ENCODE measurements at regions not wholly inside any gene's neighbourhood (a gene's known extent, or its start where the extent isn't known, plus 50 kb on each side); places are given as distances from the start of the nearest gene placed in this dataset.

DNA sequence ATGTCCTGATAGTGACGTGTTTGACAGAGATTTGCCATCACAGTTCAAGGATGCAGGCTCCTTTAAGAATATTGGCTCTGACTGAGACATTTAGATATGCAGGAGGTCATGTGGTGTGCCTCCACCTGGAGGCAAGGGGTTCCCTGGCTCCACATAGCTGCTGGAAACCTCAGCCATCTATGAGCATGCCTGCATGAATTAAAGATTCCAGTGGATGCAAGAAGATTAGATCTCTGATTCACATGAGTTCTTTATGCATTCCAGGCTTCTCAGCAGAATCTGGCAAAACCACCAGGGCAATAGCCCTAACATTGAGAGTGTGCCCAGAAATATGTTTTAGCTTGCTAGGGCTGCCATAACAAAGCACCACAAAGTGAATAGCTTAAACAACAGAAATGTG lies 298.5 kb upstream of the AADAT start:
- TF ChIP-seq EZH2 (IDR thresholded peaks at IDR 0.05; ENCODE audit: borderline replicate concordance, low read length) = no peak
- TF ChIP-seq, protein P1, sequence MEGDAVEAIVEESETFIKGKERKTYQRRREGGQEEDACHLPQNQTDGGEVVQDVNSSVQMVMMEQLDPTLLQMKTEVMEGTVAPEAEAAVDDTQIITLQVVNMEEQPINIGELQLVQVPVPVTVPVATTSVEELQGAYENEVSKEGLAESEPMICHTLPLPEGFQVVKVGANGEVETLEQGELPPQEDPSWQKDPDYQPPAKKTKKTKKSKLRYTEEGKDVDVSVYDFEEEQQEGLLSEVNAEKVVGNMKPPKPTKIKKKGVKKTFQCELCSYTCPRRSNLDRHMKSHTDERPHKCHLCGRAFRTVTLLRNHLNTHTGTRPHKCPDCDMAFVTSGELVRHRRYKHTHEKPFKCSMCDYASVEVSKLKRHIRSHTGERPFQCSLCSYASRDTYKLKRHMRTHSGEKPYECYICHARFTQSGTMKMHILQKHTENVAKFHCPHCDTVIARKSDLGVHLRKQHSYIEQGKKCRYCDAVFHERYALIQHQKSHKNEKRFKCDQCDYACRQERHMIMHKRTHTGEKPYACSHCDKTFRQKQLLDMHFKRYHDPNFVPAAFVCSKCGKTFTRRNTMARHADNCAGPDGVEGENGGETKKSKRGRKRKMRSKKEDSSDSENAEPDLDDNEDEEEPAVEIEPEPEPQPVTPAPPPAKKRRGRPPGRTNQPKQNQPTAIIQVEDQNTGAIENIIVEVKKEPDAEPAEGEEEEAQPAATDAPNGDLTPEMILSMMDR (IDR thresholded peaks at IDR 0.05; ENCODE audit: low read length) = no peak

Measured in OCI-LY1 (cell line).